ENCODE measurements at regions not wholly inside any gene's neighbourhood (a gene's known extent, or its start where the extent isn't known, plus 50 kb on each side); places are given as distances from the start of the nearest gene placed in this dataset.

DNA sequence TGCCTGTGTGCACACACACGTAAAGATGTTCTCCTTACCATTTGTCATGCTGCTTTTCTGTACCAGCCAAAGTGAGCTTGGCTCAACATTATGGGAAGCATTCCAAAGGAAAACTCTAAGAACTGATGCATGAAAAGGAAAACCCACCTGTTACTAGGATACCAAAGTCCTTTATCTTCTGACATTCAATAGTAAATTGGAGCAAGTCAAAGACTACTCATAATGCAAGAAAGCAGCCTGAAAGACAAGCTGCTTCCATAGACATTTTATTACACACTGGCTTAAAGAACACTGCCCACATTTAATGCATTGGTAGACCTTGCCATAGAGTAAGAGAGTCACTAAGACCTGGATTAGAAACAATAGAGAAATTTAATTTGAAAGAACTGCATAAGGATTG is 159.0 kb downstream of the LRIG3 start:
- DNase-seq: no peak

DNA sequence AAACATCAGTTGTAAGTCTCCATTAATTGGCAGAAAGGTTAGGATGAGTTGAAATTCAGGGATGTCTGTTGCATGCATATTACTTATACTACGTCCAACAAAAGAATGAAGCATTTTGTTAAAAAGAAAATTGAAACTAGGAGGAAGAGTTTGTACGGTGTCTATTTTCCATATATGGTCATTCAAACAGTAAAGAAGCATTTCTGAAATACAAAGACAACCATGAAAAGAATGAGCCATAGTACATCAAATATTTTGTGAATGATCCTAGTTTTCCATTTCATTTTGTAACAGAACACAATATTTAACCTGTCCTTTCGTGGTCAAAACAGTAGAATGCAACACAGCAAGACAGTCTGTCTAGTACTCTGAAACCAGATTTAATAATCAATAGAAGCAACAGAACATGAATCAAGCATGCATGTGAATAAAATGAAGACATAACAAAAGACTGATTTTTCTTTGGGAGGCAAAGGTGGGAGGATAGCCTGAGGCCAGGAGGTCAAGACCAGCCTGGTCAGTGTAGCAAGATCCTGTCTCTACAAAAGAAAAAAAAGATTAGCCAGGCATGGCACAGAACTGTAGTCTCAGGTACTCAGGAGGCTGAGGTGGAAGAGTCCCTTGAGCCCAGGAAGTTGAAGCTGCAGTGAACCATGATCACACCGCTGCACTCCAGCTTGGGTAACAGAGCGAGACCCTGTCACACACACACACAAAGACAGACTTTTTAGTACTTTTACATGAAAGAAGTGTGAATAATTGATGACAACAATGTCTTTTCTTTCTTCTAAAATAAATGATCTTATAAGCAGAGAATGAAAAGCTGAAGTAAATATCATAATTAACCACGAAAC is 156.0 kb downstream of the LRIG3 start:
- no peak for DNase-seq

DNA sequence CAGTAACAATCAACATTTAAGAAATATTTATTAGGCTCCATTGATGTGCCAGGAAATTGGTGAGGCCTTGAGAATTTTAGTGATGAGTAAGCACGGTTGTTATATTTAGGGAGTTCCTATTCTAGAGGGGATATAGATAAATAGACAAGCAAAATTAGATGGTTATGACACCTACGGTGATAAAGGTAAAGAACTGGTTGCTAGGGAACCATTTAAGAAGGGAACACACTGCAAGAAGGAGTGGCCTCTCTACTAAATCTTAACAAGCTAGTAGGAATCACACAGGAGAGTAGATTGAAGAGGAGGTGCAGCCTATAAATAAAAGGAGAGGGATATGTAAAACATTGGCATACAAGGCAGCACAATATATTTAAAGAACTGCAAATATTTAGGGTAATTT is 155.2 kb downstream of the LRIG3 start:
- DNase-seq: no peak

DNA sequence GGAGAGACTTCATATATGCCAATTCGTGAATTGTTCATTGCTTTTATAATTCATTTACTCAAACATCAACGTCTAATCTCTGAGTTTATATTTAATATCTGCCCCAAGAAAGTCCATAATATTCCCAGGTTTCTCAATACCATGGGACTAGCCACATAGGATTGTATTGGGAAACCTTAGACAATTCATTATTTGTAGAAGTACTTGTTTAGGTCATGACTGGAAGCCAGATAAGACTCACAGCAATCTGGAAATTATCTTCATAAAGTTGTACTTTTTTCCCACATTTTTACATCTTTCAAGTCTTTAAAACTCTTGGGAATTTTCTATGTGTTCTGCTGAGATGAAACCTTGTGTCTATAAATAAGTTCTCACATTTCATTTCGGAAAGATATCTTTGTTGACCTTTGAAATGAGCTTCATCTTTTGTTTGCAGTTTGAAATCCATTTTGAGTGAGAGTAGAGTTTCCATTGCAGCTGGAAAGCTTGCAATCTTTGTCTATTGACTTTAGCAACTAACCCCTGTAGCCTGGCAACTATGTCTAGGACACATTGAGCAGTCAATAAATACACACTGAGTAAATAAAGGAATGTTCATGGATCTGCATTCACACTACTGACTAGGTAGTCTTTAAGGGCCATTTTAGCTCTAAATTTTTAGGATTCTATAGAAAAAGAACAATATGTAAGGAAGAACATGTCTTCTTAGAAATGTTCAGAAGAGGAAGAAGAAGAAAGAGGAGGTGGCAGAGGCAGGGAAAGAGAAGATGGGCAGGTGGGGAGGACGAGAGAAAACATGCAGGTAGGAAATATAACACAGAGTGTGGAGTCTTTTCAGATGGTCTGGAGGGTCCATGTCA is 154.4 kb downstream of the LRIG3 start:
- DNase-seq: no peak

DNA sequence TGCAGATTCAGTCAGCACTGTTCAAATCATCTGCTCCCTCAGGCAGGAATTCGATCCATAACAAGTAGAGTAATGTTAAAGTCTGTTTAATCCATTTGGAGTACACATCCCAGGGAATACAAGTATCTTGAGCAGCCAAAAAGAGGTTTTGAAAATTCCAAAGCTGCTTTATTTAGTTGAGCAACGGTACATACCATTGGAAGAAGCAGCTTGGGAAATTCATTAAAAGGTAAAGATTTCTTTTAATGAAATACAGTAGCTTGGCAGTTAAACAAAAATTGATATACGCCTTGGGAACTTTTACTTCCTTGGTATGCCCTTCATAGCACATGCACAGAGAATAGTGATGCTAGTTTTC is 153.8 kb downstream of the LRIG3 start:
- no peak for DNase-seq

DNA sequence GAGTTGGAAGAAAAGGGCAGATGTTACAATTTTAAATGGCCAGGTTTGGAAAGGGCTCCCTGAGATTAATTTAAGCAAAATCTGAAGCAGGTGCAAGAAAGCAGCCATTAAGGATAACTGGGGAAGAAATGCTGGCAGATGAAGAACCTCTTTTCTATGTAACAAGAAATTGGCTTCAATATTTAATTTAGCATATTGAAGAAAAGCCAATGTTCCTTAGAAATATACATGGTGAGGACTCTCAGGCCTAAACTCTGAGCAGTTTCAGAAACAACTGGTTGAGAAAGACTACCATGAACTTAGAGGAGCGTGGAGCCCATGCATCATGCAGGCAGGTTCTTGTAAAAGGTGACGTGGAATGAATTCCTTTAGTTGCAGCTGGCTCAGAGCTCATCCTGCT is 152.8 kb downstream of the LRIG3 start:
- no peak for DNase-seq

DNA sequence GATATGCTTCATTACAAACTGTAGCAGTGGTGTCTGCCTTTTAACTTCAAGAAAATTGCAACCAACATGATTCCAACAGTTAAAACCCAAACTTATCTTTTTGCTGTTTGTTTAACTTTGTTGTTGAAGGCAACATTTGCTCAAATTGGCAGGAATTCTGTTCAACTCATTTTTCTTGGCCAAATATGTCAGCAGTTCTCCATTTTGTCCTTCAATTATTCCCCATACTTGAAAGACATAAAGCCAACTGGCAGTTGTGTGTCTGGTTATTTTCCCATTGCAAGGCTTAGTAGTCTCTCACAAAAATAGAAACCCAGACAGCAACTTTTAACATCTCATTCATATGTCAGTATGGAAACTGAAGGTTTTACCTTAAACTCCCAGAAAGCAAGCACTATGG is 146.3 kb downstream of the LRIG3 start:
- no peak for DNase-seq

DNA sequence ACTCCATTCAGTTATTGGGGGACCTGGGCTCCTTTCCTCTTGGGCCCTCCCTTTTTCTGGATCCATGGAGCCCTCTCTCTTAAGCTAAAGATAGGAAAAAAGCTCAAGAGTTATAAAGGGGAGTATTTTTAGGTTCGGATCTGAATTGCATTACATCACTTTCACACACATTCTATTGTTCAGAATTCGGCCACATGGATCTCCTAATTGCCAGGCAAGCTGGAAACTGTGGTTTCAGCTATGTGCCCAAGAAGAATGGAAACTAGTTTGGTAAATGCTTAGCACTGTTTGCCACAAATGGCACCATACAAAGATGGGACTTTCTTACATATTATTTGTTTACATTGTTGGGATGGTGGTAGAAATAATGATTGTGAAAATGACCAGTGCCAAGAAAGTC is 145.6 kb downstream of the LRIG3 start:
- DNase-seq: no peak

DNA sequence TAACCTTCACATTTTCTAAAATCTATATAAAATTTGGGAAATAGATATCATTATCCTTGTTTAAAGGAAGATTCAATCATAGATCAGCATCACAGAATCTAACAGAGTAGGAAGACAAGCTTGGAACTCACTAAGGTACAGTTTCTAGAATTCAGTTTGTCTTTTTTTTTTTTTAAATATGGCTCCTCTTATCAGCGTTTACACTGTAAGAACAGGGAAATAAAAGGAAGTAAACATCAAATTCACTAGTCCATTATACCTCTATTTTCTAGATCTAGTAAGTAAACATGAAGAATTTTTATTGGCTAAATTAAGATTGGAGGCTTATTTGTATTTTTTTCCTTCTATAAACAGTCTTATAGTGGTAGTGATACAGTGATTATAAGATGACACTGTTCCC is 144.9 kb downstream of the LRIG3 start:
- DNase-seq: no peak

DNA sequence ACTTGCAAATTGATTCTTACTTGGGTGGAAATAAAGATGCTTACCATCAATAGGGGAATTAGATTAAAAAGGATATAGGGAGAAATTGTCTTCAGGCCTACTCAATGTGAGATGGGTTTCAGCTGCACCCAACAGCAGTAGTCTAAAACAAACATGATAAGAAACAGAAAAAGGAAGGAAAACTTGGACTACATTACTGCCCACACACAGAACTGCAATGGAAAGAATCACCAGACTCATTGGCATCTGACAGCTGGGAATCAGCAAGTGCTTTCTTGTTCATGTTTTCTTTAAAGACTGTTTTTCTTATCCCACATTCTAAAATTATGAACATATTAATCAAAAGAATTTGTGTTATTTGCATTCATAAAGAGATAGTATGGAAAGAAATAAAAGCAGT is 144.2 kb downstream of the LRIG3 start:
- DNase-seq: no peak

DNA sequence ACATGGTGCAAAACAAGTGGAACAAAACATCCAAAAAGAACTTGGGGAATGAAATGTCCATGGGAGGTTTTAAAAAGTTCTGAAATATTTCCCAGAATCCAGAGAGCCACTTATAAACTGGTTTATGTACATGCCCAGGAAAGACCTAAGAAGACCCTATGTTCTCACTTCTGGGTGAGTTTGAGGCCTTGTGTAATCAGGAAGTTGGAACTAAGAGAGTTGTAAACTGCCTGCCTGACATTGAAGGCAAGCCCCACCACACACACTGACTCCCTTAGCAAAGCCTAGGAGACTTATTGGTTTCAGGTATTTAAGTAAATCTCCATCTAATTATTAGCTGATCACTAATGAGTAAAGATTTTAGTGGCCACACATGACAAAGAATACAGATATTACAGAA is 142.5 kb downstream of the LRIG3 start:
- DNase-seq: no peak

DNA sequence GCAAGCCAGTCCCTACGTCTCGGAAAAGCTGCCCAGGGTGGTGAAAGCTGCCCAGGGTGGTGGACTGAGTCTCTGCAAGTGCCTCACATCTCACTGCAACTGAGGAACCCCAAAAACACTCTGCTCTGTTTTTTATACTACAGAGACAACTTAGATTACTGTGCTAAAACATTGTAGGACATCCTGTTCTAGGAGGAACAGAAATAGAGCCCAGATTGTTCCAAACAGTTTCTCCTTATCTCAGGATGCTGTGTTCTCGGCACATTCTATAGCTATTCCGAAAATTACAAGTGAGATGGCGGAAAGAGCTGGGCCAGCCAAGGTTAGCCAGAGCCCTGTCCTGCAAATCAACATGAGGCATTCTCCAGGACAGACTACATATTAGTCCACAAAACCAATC is 138.7 kb downstream of the LRIG3 start:
- DNase-seq: no peak

DNA sequence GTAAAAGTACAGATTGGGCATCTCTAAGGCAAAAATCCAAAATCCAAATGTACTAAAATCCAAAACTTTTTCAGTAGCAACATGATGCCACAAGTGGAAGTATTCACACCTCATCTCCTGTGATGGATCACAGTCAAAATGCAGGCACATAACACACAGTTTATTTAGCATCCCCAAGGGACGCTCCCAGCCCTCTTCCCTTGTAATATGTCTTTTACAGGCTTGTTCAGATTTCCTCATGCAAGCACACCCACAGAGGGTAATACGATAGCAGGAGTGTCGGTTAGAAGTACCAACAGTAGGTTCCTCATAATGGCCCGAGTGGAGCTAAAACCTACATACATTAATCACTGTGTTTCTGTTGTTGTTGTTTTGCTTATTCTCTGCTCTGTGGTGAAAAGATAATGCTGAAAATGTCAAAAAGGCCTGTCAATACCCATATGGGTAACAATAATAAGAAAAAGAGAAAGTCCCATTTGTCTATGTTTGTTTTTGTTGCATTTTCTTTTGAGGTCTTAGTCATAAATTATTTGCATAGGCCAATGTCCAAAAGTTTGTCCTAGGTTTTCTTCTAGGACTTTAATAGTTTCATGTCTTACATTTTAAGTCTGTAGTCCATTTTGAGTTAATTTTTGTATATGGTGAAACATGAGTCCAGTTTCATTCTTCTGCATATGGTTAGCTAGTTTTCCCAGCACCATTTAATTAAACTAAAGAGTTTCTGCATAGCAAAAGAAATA is 133.1 kb downstream of the LRIG3 start:
- no peak for DNase-seq

DNA sequence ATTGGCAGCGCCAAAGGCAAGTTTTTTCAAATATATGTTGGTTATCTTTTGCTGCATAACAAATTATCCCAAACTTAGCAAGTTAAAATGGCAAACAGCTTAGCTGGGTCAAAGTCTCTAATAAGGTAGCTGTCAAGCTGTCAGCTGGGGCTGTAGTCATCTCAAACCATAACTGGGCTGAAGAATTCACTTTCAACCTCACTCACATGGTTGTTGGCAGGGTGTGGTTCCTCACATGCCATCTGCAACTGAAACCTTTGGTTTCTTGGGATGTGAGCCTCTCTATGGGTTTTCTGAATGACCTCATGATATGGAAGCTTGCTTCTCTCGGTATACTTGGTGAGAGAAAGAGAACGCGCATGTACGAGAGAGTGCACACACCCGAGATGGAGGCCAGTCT is 125.4 kb downstream of the LRIG3 start:
- no peak for DNase-seq

DNA sequence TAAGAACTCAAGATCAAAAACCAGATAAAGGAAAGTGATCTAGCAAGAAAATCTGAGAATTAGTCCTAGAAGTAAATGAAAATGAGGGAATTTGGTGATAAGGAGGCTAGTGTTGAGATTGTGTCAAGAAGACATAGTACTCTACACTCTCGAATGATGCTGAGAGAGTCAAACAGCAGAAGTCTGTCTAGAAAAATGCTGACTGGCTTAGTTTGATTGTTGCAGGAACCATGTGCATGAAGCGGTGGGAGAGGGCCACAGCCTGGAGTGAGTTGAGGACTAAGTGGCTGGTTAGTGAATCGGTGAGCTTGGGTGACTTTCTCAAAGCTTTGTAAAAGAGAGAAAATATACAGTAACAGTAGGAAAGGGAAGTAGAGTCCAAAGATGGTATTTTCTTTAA is 124.5 kb downstream of the LRIG3 start:
- DNase-seq: no peak

DNA sequence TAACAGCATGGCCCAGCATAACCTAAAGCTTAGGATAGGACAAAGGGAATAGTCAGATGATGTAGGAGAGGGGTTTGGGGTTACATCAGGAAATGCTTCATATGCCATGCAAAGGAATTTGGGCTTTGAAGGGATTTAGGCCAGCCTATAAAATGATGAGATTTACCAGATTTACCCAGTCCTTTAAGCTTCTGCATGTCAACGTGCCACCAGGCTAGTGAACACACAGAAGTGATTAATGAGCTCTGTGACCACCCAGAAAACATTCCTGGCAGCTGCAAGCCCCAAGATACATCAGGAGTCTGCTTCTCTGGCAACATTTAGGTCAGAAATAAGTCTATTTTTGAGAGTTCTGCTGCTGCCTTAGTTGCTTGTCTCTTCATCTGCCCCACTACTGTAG is 118.3 kb downstream of the LRIG3 start:
- DNase-seq: no peak

DNA sequence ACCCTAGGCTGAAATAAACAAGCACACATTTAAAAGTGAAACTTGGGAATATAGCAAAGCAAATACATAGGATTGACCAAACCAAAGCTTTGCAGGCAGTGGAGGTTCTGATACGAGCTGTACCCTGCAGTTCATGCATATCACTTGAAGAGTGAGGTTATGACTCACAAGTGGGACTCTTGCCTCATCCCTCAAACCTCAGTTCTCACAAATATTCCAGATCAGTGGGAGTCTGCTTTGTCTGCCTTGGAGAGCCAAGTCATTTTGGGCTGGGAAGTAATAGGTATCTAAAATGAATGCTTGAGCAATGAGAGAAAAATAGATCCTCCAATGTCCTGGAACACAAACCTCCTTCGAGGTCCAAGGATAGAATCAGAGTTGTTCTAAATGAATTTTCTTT is 116.4 kb downstream of the LRIG3 start:
- DNase-seq: no peak

DNA sequence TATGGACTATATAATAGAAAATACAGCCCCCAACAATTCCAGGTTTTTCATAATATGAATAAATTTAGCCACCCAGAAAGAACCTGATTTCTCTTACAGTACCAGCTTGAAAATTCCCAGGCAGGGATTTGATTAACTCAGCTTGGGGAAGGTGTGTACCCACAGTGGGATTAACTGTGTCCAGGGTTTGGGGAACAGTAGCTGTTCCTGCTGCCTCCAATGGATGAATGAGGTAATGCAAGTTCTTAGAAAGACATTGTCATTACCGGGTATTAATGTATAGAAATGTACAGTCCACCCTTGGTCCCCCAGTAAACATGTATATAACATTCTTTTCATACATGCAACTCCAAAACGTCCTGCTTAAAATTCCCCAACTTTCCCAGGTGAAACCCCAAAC is 115.6 kb downstream of the LRIG3 start:
- DNase-seq: no peak

DNA sequence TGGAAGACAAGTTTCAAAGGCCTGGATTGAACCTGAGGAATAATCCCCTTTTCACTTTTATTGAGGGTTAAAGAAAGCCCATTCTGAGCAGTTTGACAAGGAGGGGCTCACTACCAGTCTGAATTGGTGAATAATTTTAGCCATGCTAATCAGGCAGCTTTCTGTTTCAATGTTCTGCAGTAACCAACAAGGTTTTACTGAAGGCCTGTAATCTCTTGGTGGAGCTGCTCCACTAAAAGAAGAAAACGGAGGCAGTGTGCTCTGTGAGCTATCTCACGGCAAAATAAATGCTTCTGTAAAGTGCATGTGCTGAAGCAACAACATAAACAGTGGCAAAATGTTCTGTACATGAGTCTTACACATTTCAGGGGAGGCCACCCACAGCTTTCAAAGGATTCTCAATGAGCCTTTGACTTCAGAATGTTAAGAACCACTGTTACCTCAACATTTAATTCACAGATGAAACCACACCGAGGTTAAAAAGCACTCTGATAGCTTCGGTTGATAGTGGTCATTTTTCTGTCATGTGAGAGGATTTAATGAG is 111.2 kb downstream of the LRIG3 start:
- DNase-seq: no peak

DNA sequence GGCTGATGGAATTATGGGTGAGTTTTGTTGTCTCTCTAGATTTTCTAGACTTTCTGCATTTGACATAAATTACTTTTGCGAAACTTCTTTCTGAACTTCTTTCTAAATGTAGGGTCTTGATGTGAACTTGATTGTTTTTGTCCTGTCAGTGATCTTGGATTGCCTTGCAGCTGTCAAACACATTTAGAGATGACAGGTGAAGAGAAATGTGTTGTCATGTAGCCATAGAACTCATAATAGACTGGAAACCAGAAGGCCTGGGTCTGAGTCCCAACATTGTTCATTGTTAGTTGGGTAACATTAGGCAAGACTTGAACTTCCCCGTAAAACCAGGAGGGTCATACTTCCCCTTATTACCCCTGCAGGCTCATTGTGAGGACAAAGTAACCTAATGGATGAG is 109.0 kb downstream of the LRIG3 start:
- no peak for DNase-seq

DNA sequence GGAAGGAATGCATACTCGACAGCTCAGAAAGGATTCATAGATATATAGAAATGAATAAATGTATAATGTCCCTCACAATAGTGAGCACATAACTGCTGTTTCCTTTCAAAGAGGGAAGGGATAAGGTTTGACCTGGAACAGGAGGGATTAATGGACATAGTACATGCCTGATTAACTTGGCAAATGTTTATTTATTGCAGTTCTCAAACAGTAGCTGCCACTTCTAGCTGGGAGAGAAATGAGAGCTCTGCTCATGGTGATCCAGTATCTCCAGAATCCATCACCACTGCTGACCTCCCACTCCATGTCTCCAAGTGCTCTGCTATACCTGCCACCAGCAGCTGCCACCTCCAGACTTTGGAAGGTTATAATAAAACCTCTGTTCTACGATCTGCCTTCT is 108.1 kb downstream of the LRIG3 start:
- no peak for DNase-seq

DNA sequence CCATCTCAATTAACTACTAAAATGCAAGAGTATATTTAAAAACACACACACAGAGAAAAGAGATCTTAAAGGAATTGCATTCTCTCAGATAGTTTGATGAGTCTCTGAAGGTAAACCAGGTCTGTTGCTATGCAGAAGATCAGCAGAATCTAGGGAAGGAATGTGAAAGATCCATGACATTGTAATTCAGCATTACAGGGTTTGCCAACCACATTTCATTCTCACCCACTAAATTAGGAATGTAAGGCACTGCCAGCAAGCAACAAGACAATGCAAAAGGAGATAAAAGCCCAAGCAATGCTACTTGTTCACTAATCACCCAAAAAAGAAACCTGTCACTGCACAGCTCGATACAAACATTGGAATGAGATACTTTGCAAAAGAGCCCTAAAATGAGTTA is 106.3 kb downstream of the LRIG3 start:
- DNase-seq: no peak

DNA sequence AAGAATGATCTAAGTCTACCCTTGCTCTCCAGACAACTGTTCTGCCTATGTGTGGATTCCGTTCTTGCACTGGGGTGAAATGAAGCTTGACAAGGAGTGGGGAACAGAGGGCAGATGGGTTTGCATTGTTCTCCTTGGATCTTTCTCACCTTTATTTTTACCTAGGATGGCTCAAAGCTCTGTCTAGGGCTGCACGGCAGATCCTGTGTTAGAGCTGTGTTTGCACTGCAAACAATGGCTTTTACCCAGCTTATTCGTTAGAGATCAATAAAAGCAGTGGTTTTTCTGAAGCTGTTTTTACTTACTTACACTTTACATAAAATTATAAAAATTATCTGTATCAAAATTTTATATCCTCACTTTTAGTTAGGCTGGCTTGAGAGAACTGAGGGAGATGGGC is 105.1 kb downstream of the LRIG3 start:
- no peak for DNase-seq

DNA sequence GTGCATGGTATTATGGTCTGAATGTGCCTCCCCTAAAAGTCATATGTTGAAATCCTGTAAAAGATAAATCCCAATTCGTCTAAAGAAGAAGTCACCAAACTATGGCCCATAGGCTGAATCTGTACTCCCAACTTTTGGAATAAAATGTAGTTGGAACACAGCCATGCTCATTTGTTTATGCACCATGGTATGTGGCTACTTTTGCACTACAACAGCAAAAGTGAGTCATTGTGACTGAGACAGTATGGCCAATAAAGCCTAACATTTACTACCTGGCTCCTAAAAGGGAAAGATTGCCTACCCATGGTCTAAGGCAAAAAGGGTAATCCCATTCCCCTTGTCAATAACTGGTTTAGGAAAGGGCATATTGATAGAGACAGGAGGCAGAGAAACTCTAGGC is 101.8 kb downstream of the LRIG3 start:
- no peak for DNase-seq
